Stomach (tissue), 4 donors: ENCODE measurements at regions not wholly inside any gene's neighbourhood (a gene's known extent, or its start where the extent isn't known, plus 50 kb on each side); places are given as distances from the start of the nearest gene placed in this dataset.

Source experiments
- EP300 ChIP-seq: sonication (generic); formaldehyde crosslinking; IDR thresholded peaks from one replicate; pipeline ENCODE4 v1.6.1; 2017; ENCODE audit warnings: antibody characterized with exemption
- POLR2A ChIP-seq, 4 donors: fragments of 450-650 bp; IDR thresholded peaks; one replicate each; pipeline ENCODE4 v1.6.1; 2016; ENCODE audit warnings: antibody characterized with exemption in 4 of 4, control low read depth in 2 of 4, mild to moderate bottlenecking in 1 of 4, moderate library complexity in 1 of 4
- POLR2AphosphoS5 ChIP-seq, 3 donors: sonication (generic); formaldehyde crosslinking; IDR thresholded peaks; one replicate each; pipeline ENCODE4 v1.6.1; 2016; ENCODE audit warnings: antibody characterized with exemption in 3 of 3
- TF ChIP-seq, protein P1 (sequence below), 7 experiments: fragments of 450-650 bp in 4 of 7; fragments of 200-600 bp in 3 of 7; sonication (generic) in 3 of 7; IDR thresholded peaks; one replicate each; pipeline ENCODE4 v1.5.1; 2016 to 2019; ENCODE audit warnings: antibody characterized with exemption in 7 of 7, control low read depth in 2 of 7, mild to moderate bottlenecking in 1 of 7

DNA sequence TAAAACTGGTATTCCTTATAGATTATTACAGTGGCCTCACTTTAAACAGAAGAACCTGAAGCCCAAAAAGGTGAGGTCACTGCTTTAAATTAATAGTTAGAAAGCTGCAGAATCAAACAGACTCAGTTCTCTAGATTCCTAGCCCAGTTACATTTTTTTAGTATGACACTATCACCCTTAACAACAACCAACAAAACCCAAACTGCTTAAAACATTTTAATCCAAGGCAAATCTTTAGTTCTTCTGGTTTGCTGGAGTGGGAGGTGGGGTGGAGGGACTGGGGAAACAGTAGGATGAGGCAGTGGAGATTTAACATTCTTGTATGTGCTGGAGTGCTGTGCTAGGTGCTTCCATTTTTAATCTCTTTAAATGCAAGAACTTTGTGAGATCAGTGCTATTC lies 631.6 kb upstream of the KCNMB2 start:
- no peak for TF ChIP-seq POLR2A (IDR thresholded peaks at IDR 0.05)
- TF ChIP-seq, protein P1, sequence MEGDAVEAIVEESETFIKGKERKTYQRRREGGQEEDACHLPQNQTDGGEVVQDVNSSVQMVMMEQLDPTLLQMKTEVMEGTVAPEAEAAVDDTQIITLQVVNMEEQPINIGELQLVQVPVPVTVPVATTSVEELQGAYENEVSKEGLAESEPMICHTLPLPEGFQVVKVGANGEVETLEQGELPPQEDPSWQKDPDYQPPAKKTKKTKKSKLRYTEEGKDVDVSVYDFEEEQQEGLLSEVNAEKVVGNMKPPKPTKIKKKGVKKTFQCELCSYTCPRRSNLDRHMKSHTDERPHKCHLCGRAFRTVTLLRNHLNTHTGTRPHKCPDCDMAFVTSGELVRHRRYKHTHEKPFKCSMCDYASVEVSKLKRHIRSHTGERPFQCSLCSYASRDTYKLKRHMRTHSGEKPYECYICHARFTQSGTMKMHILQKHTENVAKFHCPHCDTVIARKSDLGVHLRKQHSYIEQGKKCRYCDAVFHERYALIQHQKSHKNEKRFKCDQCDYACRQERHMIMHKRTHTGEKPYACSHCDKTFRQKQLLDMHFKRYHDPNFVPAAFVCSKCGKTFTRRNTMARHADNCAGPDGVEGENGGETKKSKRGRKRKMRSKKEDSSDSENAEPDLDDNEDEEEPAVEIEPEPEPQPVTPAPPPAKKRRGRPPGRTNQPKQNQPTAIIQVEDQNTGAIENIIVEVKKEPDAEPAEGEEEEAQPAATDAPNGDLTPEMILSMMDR (IDR thresholded peaks at IDR 0.05): no peak
- no peak for TF ChIP-seq POLR2AphosphoS5 (IDR thresholded peaks at IDR 0.05)
- TF ChIP-seq EP300: no peak
